ENCODE measurements at regions not wholly inside any gene's neighbourhood (a gene's known extent, or its start where the extent isn't known, plus 50 kb on each side); places are given as distances from the start of the nearest gene placed in this dataset.

GRCh38 chr4:174135936-174136406 lies 147.5 kb downstream of the FBXO8 start:
- no peak for TF ChIP-seq EZH2phosphoT487 (IDR thresholded peaks at IDR 0.05; ENCODE audit: insufficient read depth, low read depth)
- TF ChIP-seq EZH2 (IDR thresholded peaks at IDR 0.05; ENCODE audit: insufficient read depth, poor library complexity, severe bottlenecking): no peak

All from GM23248 (cell line).